IMR-90 (cell line): ENCODE measurements at regions not wholly inside any gene's neighbourhood (a gene's known extent, or its start where the extent isn't known, plus 50 kb on each side); places are given as distances from the start of the nearest gene placed in this dataset.

Source experiments
- ATAC-seq: fragments of 200-7000 bp; cut with Tn5 transposase; 2 replicates; pipeline ENCODE4 v1.9.1; 2020; ENCODE audit warnings: low read depth, mild to moderate bottlenecking, moderate library complexity
- BruUV-seq: library from RNA; stranded (reverse); fragments of 400-500 nt; replicated peaks from 2 replicates; lab custom pipeline; 2021; lab: Mats Ljungman, UMichigan
- CTCF ChIA-PET: fragments of 300-600 bp; formaldehyde crosslinking; extraction: SDS; loops from one replicate; lab custom pipeline; 2021; ENCODE audit warnings: antibody characterized with exemption; lab: Yijun Ruan, JAX
- POLR2A ChIA-PET: fragments of 300-600 bp; sonication (Branson Sonifier 250); formaldehyde crosslinking; loops from one replicate; lab custom pipeline; 2022; ENCODE audit warnings: antibody characterized with exemption; ENCODE audit not compliant: unreplicated experiment; lab: Charles Lee
- DNase-seq: peaks from one replicate; pipeline ENCODE4 v3.0.0; 2013
- H2AFZ ChIP-seq: replicated peaks from 2 replicates; pipeline ENCODE3; 2013; ENCODE audit warnings: low read length, mild to moderate bottlenecking; ENCODE audit not compliant: poor library complexity
- H2AK5ac ChIP-seq: 2 replicates; pipeline ENCODE4 v1.6.1; 2013; ENCODE audit warnings: low read depth, low read length, inconsistent platforms
- H2AK9ac ChIP-seq: replicated peaks from 2 replicates; pipeline ENCODE3; 2013; ENCODE audit warnings: mild to moderate bottlenecking, low read depth, low read length, moderate library complexity; ENCODE audit not compliant: poor library complexity
- H2BK120ac ChIP-seq: 2 replicates; pipeline ENCODE4 v1.6.1; 2013; ENCODE audit warnings: low read depth, low read length, inconsistent platforms
- H2BK15ac ChIP-seq: 3 replicates; pipeline ENCODE4 v1.6.1; 2013; ENCODE audit warnings: low read depth, low read length, inconsistent platforms
- H2BK20ac ChIP-seq: 2 replicates; pipeline ENCODE4 v1.6.1; 2013; ENCODE audit warnings: low read depth, mild to moderate bottlenecking, inconsistent platforms, low read length, moderate library complexity
- H2BK5ac ChIP-seq: 2 replicates; pipeline ENCODE4 v1.6.1; 2013; ENCODE audit warnings: mild to moderate bottlenecking, low read depth, low read length, inconsistent platforms; ENCODE audit not compliant: poor library complexity, severe bottlenecking
- H3K14ac ChIP-seq: replicated peaks from 2 replicates; pipeline ENCODE4 v1.6.1; 2013; ENCODE audit warnings: low read depth, low read length, inconsistent platforms
- H3K18ac ChIP-seq: 2 replicates; pipeline ENCODE4 v1.6.1; 2013; ENCODE audit warnings: low read depth, low read length, control low read depth
- H3K23ac ChIP-seq: 2 replicates; pipeline ENCODE4 v1.6.1; 2013; ENCODE audit warnings: low read depth, low read length, inconsistent platforms
- H3K27ac ChIP-seq: 2 replicates; pipeline ENCODE4 v1.5.1; 2013; ENCODE audit warnings: mild to moderate bottlenecking, control low read depth, low read length; ENCODE audit not compliant: insufficient read depth
- H3K27me3 ChIP-seq: 2 replicates; pipeline ENCODE4 v1.6.1; 2013; ENCODE audit warnings: low read length; ENCODE audit not compliant: control insufficient read depth, insufficient read depth
- H3K36me3 ChIP-seq: 2 replicates; pipeline ENCODE4 v1.6.1; 2013; ENCODE audit warnings: low read length, mixed read lengths; ENCODE audit not compliant: control insufficient read depth, insufficient read depth
- H3K4ac ChIP-seq: 2 replicates; pipeline ENCODE4 v1.6.1; 2013; ENCODE audit warnings: low read depth, low read length, inconsistent platforms
- H3K4me1 ChIP-seq: 2 replicates; pipeline ENCODE4 v1.6.1; 2013; ENCODE audit warnings: low read length, mixed read lengths; ENCODE audit not compliant: control insufficient read depth, insufficient read depth
- H3K4me2 ChIP-seq: 2 replicates; pipeline ENCODE4 v1.6.1; 2013; ENCODE audit warnings: low read depth, mild to moderate bottlenecking, control low read depth, low read length, moderate library complexity
- H3K4me3 ChIP-seq: 2 replicates; pipeline ENCODE4 v1.5.1; 2013; ENCODE audit warnings: low read depth, mild to moderate bottlenecking, control low read depth, low read length, moderate library complexity; ENCODE audit not compliant: insufficient read depth
- H3K56ac ChIP-seq: 2 replicates; pipeline ENCODE4 v1.6.1; 2013; ENCODE audit warnings: low read length, inconsistent platforms; ENCODE audit not compliant: insufficient read depth; ENCODE audit errors: extremely low read depth
- H3K79me1 ChIP-seq, 2 experiments: 2 replicates each; pipeline ENCODE4 v1.6.1; 2013; ENCODE audit warnings: low read length in 2 of 2, inconsistent platforms in 1 of 2, low read depth in 1 of 2
- H3K9ac ChIP-seq: 2 replicates; pipeline ENCODE4 v1.6.1; 2013; ENCODE audit warnings: low read depth, low read length, control low read depth
- H3K9me1 ChIP-seq: 2 replicates; pipeline ENCODE4 v1.6.1; 2013; ENCODE audit warnings: low read length, inconsistent platforms; ENCODE audit not compliant: insufficient read depth
- H3K9me3 ChIP-seq: 2 replicates; pipeline ENCODE4 v1.6.1; 2013; ENCODE audit warnings: low read length; ENCODE audit not compliant: control insufficient read depth, insufficient read depth
- H4K20me1 ChIP-seq: 2 replicates; pipeline ENCODE4 v1.6.1; 2013; ENCODE audit warnings: low read length, inconsistent platforms; ENCODE audit not compliant: insufficient read depth
- H4K5ac ChIP-seq: 2 replicates; pipeline ENCODE4 v1.6.1; 2013; ENCODE audit warnings: mild to moderate bottlenecking, low read depth, low read length, control low read depth
- H4K8ac ChIP-seq, 2 experiments: 2 replicates each; pipeline ENCODE4 v1.6.1; 2013; ENCODE audit warnings: low read depth in 2 of 2, low read length in 2 of 2, control low read depth in 1 of 2, inconsistent platforms in 1 of 2
- H4K91ac ChIP-seq: 2 replicates; pipeline ENCODE4 v1.6.1; 2013; ENCODE audit warnings: low read depth, low read length, inconsistent platforms; ENCODE audit not compliant: insufficient read depth
- BHLHE40 ChIP-seq: fragments of 150-350 bp; IDR thresholded peaks from 2 replicates; pipeline ENCODE4 v1.6.1; 2016; ENCODE audit warnings: mild to moderate bottlenecking, low read depth, low read length
- CEBPB ChIP-seq: IDR thresholded peaks from 2 replicates; pipeline ENCODE4 v1.6.1; 2012; ENCODE audit warnings: low read depth, low read length, improper control_type of control experiment
- CHD1 ChIP-seq: IDR thresholded peaks from 2 replicates; pipeline ENCODE4 v1.6.1; 2012; ENCODE audit warnings: low read depth, low read length, improper control_type of control experiment
- FOS ChIP-seq: fragments of 150-350 bp; IDR thresholded peaks from 2 replicates; pipeline ENCODE4 v1.6.1; 2016; ENCODE audit warnings: low read depth, low read length
- MAFK ChIP-seq: IDR thresholded peaks from 2 replicates; pipeline ENCODE4 v1.6.1; 2012; ENCODE audit warnings: low read depth, low read length, improper control_type of control experiment
- MAZ ChIP-seq: IDR thresholded peaks from 2 replicates; pipeline ENCODE4 v1.6.1; 2012; ENCODE audit warnings: low read depth, mild to moderate bottlenecking, low read length, improper control_type of control experiment, moderate library complexity, borderline replicate concordance
- MXI1 ChIP-seq: IDR thresholded peaks from 2 replicates; pipeline ENCODE4 v1.6.1; 2012; ENCODE audit warnings: low read depth, mild to moderate bottlenecking, low read length, moderate library complexity, borderline replicate concordance
- POLR2A ChIP-seq: IDR thresholded peaks from 2 replicates; pipeline ENCODE4 v1.6.1; 2012; ENCODE audit warnings: mild to moderate bottlenecking, low read depth, low read length
- RAD21 ChIP-seq: IDR thresholded peaks from 2 replicates; pipeline ENCODE4 v1.6.1; 2012; ENCODE audit warnings: low read length, improper control_type of control experiment
- RCOR1 ChIP-seq: IDR thresholded peaks from 2 replicates; pipeline ENCODE4 v1.6.1; 2012; ENCODE audit warnings: mild to moderate bottlenecking, low read length, improper control_type of control experiment; ENCODE audit not compliant: insufficient replicate concordance
- RFX5 ChIP-seq: IDR thresholded peaks from 2 replicates; pipeline ENCODE4 v1.8.0; 2012; ENCODE audit warnings: low read depth, mild to moderate bottlenecking, low read length, moderate library complexity
- SMC3 ChIP-seq: fragments of 150-350 bp; IDR thresholded peaks from 2 replicates; pipeline ENCODE4 v1.6.1; 2016; ENCODE audit warnings: low read depth, mild to moderate bottlenecking, antibody characterized with exemption, low read length, moderate library complexity
- WGBS, 2 experiments: methylation state at CpG; one replicate each; pipeline versions ENCODE4 v1.1.5 to v1.1.7; 2013; ENCODE audit warnings: missing lambda C conversion rate in 2 of 2; ENCODE audit not compliant: insufficient read length in 1 of 2; ENCODE audit errors: extremely low coverage in 2 of 2; 5-methylcytosine and 5-hydroxymethylcytosine counted together
- dilution Hi-C: fragments of 300-500 bp; cut with HindIII; formaldehyde crosslinking; loops from one replicate; pipeline ENCODE4 v1.14.3; 2018; ENCODE audit warnings: low sequenced_read_pairs; ENCODE audit not compliant: unreplicated experiment
- in situ Hi-C: fragments of 300-500 bp; cut with MboI; formaldehyde crosslinking; loops from 3 replicates; pipeline ENCODE4 v1.14.3; 2019; ENCODE audit warnings: low sequenced_read_pairs, inconsistent platforms, mixed read lengths
- intact Hi-C: fragments of 100-400 bp; cut with micrococcal nuclease; formaldehyde crosslinking; loops from 2 replicates; pipeline ENCODE4 v1.10.0; 2022
- TF ChIP-seq, protein P1 (sequence below): fragments of 150-350 bp; IDR thresholded peaks from 2 replicates; pipeline ENCODE4 v1.6.1; 2017; ENCODE audit warnings: mild to moderate bottlenecking, antibody characterized with exemption, low read length, low read depth

DNA sequence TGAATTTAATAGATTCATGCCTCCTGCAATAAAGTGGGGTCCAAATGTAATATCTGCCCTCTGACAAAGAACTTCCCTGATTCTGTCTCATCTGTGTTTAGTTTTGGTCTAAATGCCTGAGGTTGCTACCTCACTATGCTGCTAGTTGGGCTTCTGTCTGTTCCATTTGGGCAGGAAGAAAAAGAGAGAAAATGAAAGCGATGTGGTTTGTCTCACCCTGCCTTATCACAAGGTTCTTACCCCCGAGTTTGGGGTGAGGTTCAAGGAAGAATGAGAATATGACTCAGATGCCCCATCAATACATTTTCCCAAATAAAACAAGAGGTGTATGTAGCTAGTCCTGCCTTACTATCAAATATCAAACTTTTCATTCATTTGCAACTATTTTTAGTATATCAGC is 132.1 kb upstream of the MTAP start:
- H2BK20ac ChIP-seq = no peak overlapping the region
- in situ Hi-C loops (loop anchor here (25.0 kb wide), 1 partner anchor 333 kb away; the partner anchor contains the start of gene KLHL9), dilution Hi-C loops (no loop called here), intact Hi-C loops (no loop called here)
- peak overlapping the region; percentile 96; the same call in 1 of the 2 replicates for H3K18ac ChIP-seq
- ChIA-PET CTCF (no interaction called here), POLR2A (no interaction called here)
- no peaks in the 10 kb centered on the region for H3K36me3 ChIP-seq
- H2BK15ac ChIP-seq = no peak overlapping the region
- H3K79me1 ChIP-seq = peaks cover 0 to 6% of the 10 kb centered on the region in 2 experiments; a peak in 1 of 4 replicates
- no peaks in the 10 kb centered on the region for H3K27me3 ChIP-seq
- no peak overlapping the region for H2AFZ ChIP-seq
- H3K27ac ChIP-seq = no peak overlapping the region
- H2BK120ac ChIP-seq = peak overlapping the region; percentile 13; the same call in 1 of the 2 replicates
- TF ChIP-seq MXI1 = no peak
- TF ChIP-seq CHD1 = no peak
- TF ChIP-seq POLR2A = no peak
- TF ChIP-seq, protein P1, sequence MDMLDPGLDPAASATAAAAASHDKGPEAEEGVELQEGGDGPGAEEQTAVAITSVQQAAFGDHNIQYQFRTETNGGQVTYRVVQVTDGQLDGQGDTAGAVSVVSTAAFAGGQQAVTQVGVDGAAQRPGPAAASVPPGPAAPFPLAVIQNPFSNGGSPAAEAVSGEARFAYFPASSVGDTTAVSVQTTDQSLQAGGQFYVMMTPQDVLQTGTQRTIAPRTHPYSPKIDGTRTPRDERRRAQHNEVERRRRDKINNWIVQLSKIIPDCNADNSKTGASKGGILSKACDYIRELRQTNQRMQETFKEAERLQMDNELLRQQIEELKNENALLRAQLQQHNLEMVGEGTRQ = no peak
- TF ChIP-seq CEBPB = no peak
- TF ChIP-seq RFX5 = no peak
- no peak for TF ChIP-seq RAD21
- TF ChIP-seq SMC3 = no peak
- no peak for TF ChIP-seq FOS
- no peak for TF ChIP-seq MAFK
- TF ChIP-seq BHLHE40 = no peak
- no peak for TF ChIP-seq MAZ
- no peak for TF ChIP-seq RCOR1
- no peak overlapping the region for H2AK5ac ChIP-seq
- no peak overlapping the region for H3K23ac ChIP-seq
- BruUV-seq = no TSS peak
- no peak for DNase-seq
- H3K9me3 ChIP-seq = no peaks in the 10 kb centered on the region
- H3K4me2 ChIP-seq = peak overlapping the region; percentile 95
- H3K9me1 ChIP-seq = peaks cover 3% of the 10 kb centered on the region; the same call in 1 of the 2 replicates
- no peak overlapping the region for H3K4me3 ChIP-seq
- no peak overlapping the region for H3K4ac ChIP-seq
- H4K20me1 ChIP-seq = no peaks in the 10 kb centered on the region
- H3K4me1 ChIP-seq = peaks cover 9% of the 10 kb centered on the region
- peak overlapping the region; percentile 16; the same call in 1 of the 2 replicates for H3K9ac ChIP-seq
- no peak overlapping the region for H3K56ac ChIP-seq
- peak overlapping the region; percentile 49; the same call in 1 of the 2 replicates for H4K5ac ChIP-seq
- H2AK9ac ChIP-seq = no peak overlapping the region
- no CpG with 5 or more reads among the region's 2 CpGs for WGBS, 2 experiments
- H4K8ac ChIP-seq = no peak overlapping the region; a peak in 1 of 4 replicates
- H4K91ac ChIP-seq = no peak overlapping the region
- no peak overlapping the region for H3K14ac ChIP-seq
- 0 out of 2 replicates have a peak, but pooled peaks have one; percentile 7 for ATAC-seq
- H2BK5ac ChIP-seq = no peak overlapping the region
